MM.1S (cell line): ENCODE measurements at regions not wholly inside any gene's neighbourhood (a gene's known extent, or its start where the extent isn't known, plus 50 kb on each side); places are given as distances from the start of the nearest gene placed in this dataset.

ENCODE experiments used
- DNase-seq: peaks from one replicate; pipeline ENCODE4 v3.0.0-alpha.2; 2015
- H2AFZ ChIP-seq: fragments of 300-600 bp; sonication (generic); 2 replicates; pipeline ENCODE4 v1.6.0; 2016; ENCODE audit warnings: antibody characterized with exemption, low read length
- H3F3A ChIP-seq: fragments of 300-600 bp; sonication (generic); 2 replicates; pipeline ENCODE4 v1.6.1; 2016; ENCODE audit warnings: mild to moderate bottlenecking, antibody characterized with exemption, low read length, moderate library complexity, mixed read lengths; ENCODE audit not compliant: insufficient read depth
- H3K27ac ChIP-seq: fragments of 300-600 bp; sonication (generic); 2 replicates; pipeline ENCODE4 v1.5.1; 2016; ENCODE audit warnings: mild to moderate bottlenecking, low read length
- H3K27me3 ChIP-seq: fragments of 300-600 bp; sonication (generic); replicated peaks from 2 replicates; pipeline ENCODE4 v1.6.0; 2016; ENCODE audit warnings: low read length; ENCODE audit not compliant: insufficient read depth
- H3K36me3 ChIP-seq: fragments of 300-600 bp; sonication (generic); replicated peaks from 2 replicates; pipeline ENCODE4 v1.6.1; 2016; ENCODE audit warnings: mild to moderate bottlenecking, low read length, mixed read lengths; ENCODE audit not compliant: insufficient read depth
- H3K4me1 ChIP-seq: fragments of 300-600 bp; sonication (generic); 2 replicates; pipeline ENCODE4 v1.6.1; 2016; ENCODE audit warnings: low read length, mixed read lengths
- H3K4me2 ChIP-seq: fragments of 300-600 bp; sonication (generic); 2 replicates; pipeline ENCODE4 v1.6.0; 2016; ENCODE audit warnings: low read depth, low read length
- H3K4me3 ChIP-seq: fragments of 300-600 bp; sonication (generic); 2 replicates; pipeline ENCODE4 v1.5.1; 2016; ENCODE audit warnings: low read length, mixed read lengths
- H3K79me2 ChIP-seq: fragments of 300-600 bp; sonication (generic); 2 replicates; pipeline ENCODE4 v1.6.1; 2016; ENCODE audit warnings: mixed run types, low read length, mixed read lengths
- H3K9ac ChIP-seq: fragments of 300-600 bp; sonication (generic); 2 replicates; pipeline ENCODE4 v1.6.1; 2016; ENCODE audit warnings: low read length, mixed read lengths
- H3K9me2 ChIP-seq: fragments of 300-600 bp; sonication (generic); replicated peaks from 2 replicates; pipeline ENCODE4 v1.6.1; 2016; ENCODE audit warnings: mild to moderate bottlenecking, low read length, mixed read lengths; ENCODE audit not compliant: insufficient read depth
- H3K9me3 ChIP-seq: fragments of 300-600 bp; sonication (generic); replicated peaks from 2 replicates; pipeline ENCODE4 v1.6.1; 2016; ENCODE audit warnings: mild to moderate bottlenecking, low read length, mixed read lengths; ENCODE audit not compliant: insufficient read depth
- H4K20me1 ChIP-seq: fragments of 300-600 bp; sonication (generic); 2 replicates; pipeline ENCODE4 v1.6.1; 2016; ENCODE audit warnings: mild to moderate bottlenecking, low read length, moderate library complexity, mixed read lengths; ENCODE audit not compliant: insufficient read depth
- EZH2 ChIP-seq: fragments of 300-600 bp; sonication (generic); optimal IDR thresholded peaks from 2 replicates; pipeline ENCODE3; 2017; ENCODE audit warnings: low read depth, mild to moderate bottlenecking, antibody characterized with exemption, low read length, mixed read lengths
- EZH2phosphoT487 ChIP-seq: fragments of 300-600 bp; sonication (generic); IDR thresholded peaks from 2 replicates; pipeline ENCODE4 v1.6.1; 2018; ENCODE audit warnings: antibody characterized with exemption, low read length
- TF ChIP-seq, protein P1 (sequence below): fragments of 300-600 bp; sonication (generic); IDR thresholded peaks from 2 replicates; pipeline ENCODE4 v1.5.1; 2016; ENCODE audit warnings: antibody characterized with exemption, low read length, mixed read lengths

DNA sequence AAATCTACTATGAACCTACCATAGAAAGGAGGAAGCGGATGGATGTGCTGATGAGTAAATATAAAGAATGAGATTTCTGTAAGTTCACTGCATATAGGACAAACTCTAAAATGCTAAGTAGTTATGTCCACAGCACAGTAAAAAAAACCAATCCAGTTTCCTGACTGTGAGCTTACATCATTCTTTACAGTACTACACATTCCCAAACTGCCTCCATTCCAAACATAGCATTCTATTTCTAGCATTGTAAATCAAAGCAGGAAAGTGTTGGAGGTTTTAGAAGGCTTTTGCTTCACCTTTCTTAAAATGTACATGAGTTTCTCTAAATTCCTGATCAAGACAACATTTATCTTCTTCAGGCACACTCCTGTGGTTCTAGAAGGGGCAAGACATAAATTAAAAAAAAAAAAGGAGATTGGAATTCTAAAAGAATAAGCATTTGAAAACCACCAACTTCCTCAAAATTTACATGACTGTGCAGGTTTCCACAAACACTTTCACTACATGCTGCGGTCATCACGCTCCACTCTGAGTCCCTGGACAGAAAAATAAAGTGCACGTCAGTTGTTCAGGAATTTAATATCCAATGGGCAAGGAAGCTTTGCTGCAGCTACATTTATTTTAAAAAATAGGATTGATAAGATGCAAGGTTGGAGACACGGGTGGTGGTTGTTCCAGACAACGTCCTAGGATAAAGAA lies 297.6 kb upstream of the STS start:
- no peak for DNase-seq
- Histone ChIP-seq H3K9me3 (no peaks in the 10 kb centered on the region), H3K4me1 (no peaks in the 10 kb centered on the region), H3K27me3 (no peaks in the 10 kb centered on the region), H3K4me3 (no peak overlapping the region), H3F3A (no peaks in the 10 kb centered on the region), H4K20me1 (no peaks in the 10 kb centered on the region), H3K27ac (no peak overlapping the region), H3K4me2 (no peak overlapping the region), H3K79me2 (no peaks in the 10 kb centered on the region), H3K36me3 (no peaks in the 10 kb centered on the region), H3K9ac (no peak overlapping the region), H2AFZ (no peak overlapping the region), H3K9me2 (no peaks in the 10 kb centered on the region)
- TF ChIP-seq, protein P1, sequence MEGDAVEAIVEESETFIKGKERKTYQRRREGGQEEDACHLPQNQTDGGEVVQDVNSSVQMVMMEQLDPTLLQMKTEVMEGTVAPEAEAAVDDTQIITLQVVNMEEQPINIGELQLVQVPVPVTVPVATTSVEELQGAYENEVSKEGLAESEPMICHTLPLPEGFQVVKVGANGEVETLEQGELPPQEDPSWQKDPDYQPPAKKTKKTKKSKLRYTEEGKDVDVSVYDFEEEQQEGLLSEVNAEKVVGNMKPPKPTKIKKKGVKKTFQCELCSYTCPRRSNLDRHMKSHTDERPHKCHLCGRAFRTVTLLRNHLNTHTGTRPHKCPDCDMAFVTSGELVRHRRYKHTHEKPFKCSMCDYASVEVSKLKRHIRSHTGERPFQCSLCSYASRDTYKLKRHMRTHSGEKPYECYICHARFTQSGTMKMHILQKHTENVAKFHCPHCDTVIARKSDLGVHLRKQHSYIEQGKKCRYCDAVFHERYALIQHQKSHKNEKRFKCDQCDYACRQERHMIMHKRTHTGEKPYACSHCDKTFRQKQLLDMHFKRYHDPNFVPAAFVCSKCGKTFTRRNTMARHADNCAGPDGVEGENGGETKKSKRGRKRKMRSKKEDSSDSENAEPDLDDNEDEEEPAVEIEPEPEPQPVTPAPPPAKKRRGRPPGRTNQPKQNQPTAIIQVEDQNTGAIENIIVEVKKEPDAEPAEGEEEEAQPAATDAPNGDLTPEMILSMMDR, result no peak
- TF ChIP-seq EZH2phosphoT487, result no peak
- TF ChIP-seq EZH2, result no peak

DNA sequence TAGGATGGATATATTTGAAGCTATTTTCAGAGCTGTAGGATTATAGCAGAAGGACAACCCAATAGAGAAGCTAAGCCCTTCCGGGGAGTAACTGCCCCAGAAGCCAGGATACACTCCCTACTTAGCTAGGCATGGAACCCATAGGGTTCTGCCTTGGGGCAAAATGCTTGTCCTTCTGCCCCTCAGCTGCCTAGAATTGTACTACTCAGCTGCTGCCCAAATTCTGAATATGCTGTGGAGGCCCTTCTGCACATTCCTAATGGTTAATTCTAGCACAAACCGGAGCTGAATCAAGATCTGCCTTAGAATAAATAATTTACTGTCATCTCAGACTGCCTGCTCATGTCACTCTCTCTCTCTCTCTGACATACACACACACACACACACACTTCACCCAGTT lies 297.7 kb upstream of the VCX3A start:
- Histone ChIP-seq H2AFZ (no peak overlapping the region), H3K4me2 (no peak overlapping the region), H3K4me3 (no peak overlapping the region), H3K79me2 (no peaks in the 10 kb centered on the region), H3K36me3 (no peaks in the 10 kb centered on the region), H3K27me3 (no peaks in the 10 kb centered on the region), H3K4me1 (no peaks in the 10 kb centered on the region), H3K9me2 (no peaks in the 10 kb centered on the region), H3K9ac (no peak overlapping the region), H3K9me3 (no peaks in the 10 kb centered on the region), H3K27ac (no peak overlapping the region), H3F3A (no peaks in the 10 kb centered on the region), H4K20me1 (no peaks in the 10 kb centered on the region)
- no peak for DNase-seq
- TF ChIP-seq EZH2, result no peak
- TF ChIP-seq, protein P1, result no peak
- TF ChIP-seq EZH2phosphoT487, result no peak

DNA sequence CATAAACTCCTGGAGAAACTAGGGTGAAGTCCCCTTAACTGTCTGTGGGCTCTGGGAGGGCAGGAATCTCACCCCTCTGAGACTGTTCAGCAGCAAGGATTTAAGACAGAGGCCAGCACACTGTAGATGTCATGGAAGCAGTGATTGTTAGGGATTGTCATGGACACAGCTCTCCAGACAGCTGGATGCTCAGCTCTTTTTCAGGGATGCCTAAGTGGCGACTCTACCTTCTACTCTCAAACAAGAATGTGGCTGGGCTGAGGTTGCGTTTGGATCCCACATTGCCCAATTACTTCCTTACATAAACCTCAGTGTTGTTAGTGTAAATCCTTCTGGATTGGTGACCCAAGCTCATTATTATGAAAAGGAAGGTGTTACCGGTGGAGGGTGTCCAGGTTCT lies 291.9 kb upstream of the VCX3A start:
- Histone ChIP-seq H3K79me2 (no peaks in the 10 kb centered on the region), H3K9me2 (no peaks in the 10 kb centered on the region), H3K4me1 (no peaks in the 10 kb centered on the region), H3K27me3 (no peaks in the 10 kb centered on the region), H2AFZ (no peak overlapping the region), H3K4me3 (no peak overlapping the region), H3F3A (no peaks in the 10 kb centered on the region), H4K20me1 (no peaks in the 10 kb centered on the region), H3K36me3 (no peaks in the 10 kb centered on the region), H3K9me3 (no peaks in the 10 kb centered on the region), H3K27ac (no peak overlapping the region), H3K9ac (no peak overlapping the region), H3K4me2 (no peak overlapping the region)
- DNase-seq, result no peak
- TF ChIP-seq EZH2 (no peak), EZH2phosphoT487 (no peak)
- TF ChIP-seq, protein P1, result no peak
